Hepatocyte (in vitro differentiated cells): ENCODE measurements at regions not wholly inside any gene's neighbourhood (a gene's known extent, or its start where the extent isn't known, plus 50 kb on each side); places are given as distances from the start of the nearest gene placed in this dataset.

Experiments
- DNase-seq: peaks from one replicate; pipeline ENCODE4 v3.0.0-alpha.2; 2016; ENCODE audit warnings: low spot score
- H2AFZ ChIP-seq: fragments of 200-600 bp; sonication (generic); 2 replicates; pipeline ENCODE4 v1.6.0; 2016; ENCODE audit warnings: antibody characterized with exemption, mild to moderate bottlenecking
- H3K27ac ChIP-seq: fragments of 200-600 bp; sonication (generic); 2 replicates; pipeline ENCODE4 v1.5.1; 2016; ENCODE audit warnings: mild to moderate bottlenecking
- H3K27me3 ChIP-seq: fragments of 200-600 bp; sonication (generic); 2 replicates; pipeline ENCODE4 v1.6.1; 2016
- H3K36me3 ChIP-seq: fragments of 200-600 bp; sonication (generic); replicated peaks from 2 replicates; pipeline ENCODE4 v1.5.1; 2016; ENCODE audit warnings: low read depth; ENCODE audit not compliant: insufficient read depth
- H3K4me1 ChIP-seq: fragments of 200-600 bp; sonication (generic); 2 replicates; pipeline ENCODE4 v1.5.1; 2016; ENCODE audit warnings: mild to moderate bottlenecking, moderate library complexity; ENCODE audit not compliant: insufficient read depth
- H3K4me2 ChIP-seq: fragments of 200-600 bp; sonication (generic); 2 replicates; pipeline ENCODE4 v1.6.0; 2016
- H3K4me3 ChIP-seq: fragments of 200-600 bp; sonication (generic); 2 replicates; pipeline ENCODE4 v1.5.1; 2016; ENCODE audit warnings: mild to moderate bottlenecking
- H3K79me2 ChIP-seq: fragments of 200-600 bp; sonication (generic); 2 replicates; pipeline ENCODE4 v1.6.0; 2017; ENCODE audit warnings: mild to moderate bottlenecking
- H3K9me2 ChIP-seq: fragments of 200-600 bp; sonication (generic); replicated peaks from 2 replicates; pipeline ENCODE4 v1.6.0; 2017; ENCODE audit warnings: mild to moderate bottlenecking; ENCODE audit not compliant: insufficient read depth
- H3K9me3 ChIP-seq: fragments of 200-600 bp; sonication (generic); 2 replicates; pipeline ENCODE4 v1.5.1; 2016; ENCODE audit warnings: low read depth, mild to moderate bottlenecking
- H4K20me1 ChIP-seq: fragments of 200-600 bp; sonication (generic); 2 replicates; pipeline ENCODE4 v1.6.0; 2016; ENCODE audit warnings: mild to moderate bottlenecking; ENCODE audit not compliant: insufficient read depth, poor library complexity, severe bottlenecking
- EZH2 ChIP-seq: fragments of 200-600 bp; sonication (generic); IDR thresholded peaks from 2 replicates; pipeline ENCODE4 v1.6.1; 2016; ENCODE audit warnings: antibody characterized with exemption, mild to moderate bottlenecking, borderline replicate concordance
- EZH2phosphoT487 ChIP-seq: fragments of 200-600 bp; sonication (generic); IDR thresholded peaks from one replicate; pipeline ENCODE4 v1.6.1; 2018; ENCODE audit warnings: antibody characterized with exemption, mild to moderate bottlenecking, low read depth, moderate library complexity; ENCODE audit not compliant: unreplicated experiment, severe bottlenecking
- WGBS: methylation state at CpG from one replicate; pipeline ENCODE4 v1.1.6; 2016; ENCODE audit warnings: low lambda C conversion rate; ENCODE audit errors: missing lambda C conversion rate; 5-methylcytosine and 5-hydroxymethylcytosine counted together
- TF ChIP-seq, protein P1 (sequence below): fragments of 200-600 bp; sonication (generic); IDR thresholded peaks from 2 replicates; pipeline ENCODE4 v1.5.1; 2016; ENCODE audit warnings: antibody characterized with exemption, mild to moderate bottlenecking; ENCODE audit not compliant: poor library complexity

DNA sequence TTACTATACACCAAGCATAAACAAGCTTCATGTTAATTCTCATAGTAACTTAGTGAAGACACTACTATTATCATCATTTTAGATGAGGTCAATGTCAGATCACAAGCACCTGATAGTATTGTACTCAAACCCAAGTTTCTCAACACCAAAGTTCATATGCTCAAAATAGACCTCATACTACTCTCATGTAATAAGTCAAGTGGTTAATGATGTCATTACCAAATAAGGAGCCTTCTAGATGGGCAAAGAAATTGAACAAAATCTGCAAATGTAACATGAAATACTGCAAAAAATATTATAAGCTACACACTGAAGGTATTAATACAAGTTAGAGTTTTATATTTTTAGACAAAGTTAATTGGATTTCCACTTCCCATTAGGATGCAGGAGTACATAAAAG, 144.0 kb upstream of the CHRM3 start:
- Histone ChIP-seq H3K9me3 (no peaks in the 10 kb centered on the region), H3K27me3 (no peaks in the 10 kb centered on the region), H3K4me2 (no peak overlapping the region), H3K4me1 (no peaks in the 10 kb centered on the region), H4K20me1 (no peaks in the 10 kb centered on the region), H3K79me2 (no peaks in the 10 kb centered on the region), H3K4me3 (no peak overlapping the region), H2AFZ (no peak overlapping the region), H3K9me2 (no peaks in the 10 kb centered on the region), H3K36me3 (no peaks in the 10 kb centered on the region), H3K27ac (no peak overlapping the region)
- DNase-seq, result no peak
- TF ChIP-seq, protein P1, sequence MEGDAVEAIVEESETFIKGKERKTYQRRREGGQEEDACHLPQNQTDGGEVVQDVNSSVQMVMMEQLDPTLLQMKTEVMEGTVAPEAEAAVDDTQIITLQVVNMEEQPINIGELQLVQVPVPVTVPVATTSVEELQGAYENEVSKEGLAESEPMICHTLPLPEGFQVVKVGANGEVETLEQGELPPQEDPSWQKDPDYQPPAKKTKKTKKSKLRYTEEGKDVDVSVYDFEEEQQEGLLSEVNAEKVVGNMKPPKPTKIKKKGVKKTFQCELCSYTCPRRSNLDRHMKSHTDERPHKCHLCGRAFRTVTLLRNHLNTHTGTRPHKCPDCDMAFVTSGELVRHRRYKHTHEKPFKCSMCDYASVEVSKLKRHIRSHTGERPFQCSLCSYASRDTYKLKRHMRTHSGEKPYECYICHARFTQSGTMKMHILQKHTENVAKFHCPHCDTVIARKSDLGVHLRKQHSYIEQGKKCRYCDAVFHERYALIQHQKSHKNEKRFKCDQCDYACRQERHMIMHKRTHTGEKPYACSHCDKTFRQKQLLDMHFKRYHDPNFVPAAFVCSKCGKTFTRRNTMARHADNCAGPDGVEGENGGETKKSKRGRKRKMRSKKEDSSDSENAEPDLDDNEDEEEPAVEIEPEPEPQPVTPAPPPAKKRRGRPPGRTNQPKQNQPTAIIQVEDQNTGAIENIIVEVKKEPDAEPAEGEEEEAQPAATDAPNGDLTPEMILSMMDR, result no peak
- TF ChIP-seq EZH2phosphoT487 (no peak), EZH2 (no peak)

DNA sequence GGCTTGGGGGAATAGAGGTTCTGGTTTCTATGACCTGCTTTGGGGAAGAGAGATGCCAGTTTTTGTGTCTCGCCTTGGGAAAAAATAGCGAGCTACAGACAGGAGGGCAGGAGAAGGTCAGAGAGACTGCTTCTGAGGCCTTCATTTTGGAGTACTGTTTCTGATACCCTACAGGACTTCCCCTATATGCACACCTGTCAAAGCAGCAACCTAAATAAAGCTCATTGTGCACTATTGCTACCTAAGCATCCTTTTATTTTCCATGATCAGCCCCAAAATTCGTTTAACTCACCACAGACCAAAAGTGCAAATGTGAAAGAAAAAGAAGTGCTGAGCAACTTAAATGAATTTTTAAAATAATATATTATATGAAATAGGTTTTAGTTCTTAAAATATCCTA, 145.6 kb upstream of the CHRM3 start:
- WGBS, result 89% methylated on average over 3 of the region's 3 CpGs
- H3K4me1 ChIP-seq, result no peaks in the 10 kb centered on the region
- H3K36me3 ChIP-seq, result no peaks in the 10 kb centered on the region
- H3K4me3 ChIP-seq, result no peak overlapping the region
- H3K9me2 ChIP-seq, result no peaks in the 10 kb centered on the region
- TF ChIP-seq, protein P1, result no peak
- no peak for TF ChIP-seq EZH2
- no peak for TF ChIP-seq EZH2phosphoT487
- H3K27ac ChIP-seq, result no peak overlapping the region
- no peaks in the 10 kb centered on the region for H3K79me2 ChIP-seq
- no peaks in the 10 kb centered on the region for H3K9me3 ChIP-seq
- DNase-seq, result no peak
- H2AFZ ChIP-seq, result no peak overlapping the region
- H3K4me2 ChIP-seq, result no peak overlapping the region
- no peaks in the 10 kb centered on the region for H4K20me1 ChIP-seq
- no peaks in the 10 kb centered on the region for H3K27me3 ChIP-seq

DNA sequence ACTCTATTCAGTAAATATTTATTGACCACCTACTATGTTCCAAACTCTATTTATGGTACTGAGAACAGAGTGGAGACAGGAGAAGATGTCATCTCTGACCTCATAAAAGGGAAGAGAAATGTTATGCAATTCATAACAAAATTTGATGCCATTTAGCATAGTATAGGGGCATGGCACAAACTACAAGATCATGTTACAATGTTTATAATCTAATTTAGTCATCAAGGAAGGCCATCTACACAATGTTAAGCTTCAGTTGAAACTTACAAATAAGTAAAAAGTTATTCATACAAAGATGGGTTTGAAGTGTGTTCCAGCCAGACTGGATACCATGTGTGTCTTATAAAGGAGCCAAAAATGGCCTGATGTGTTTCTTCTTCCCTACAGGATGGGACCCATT, 146.8 kb upstream of the CHRM3 start:
- H3K36me3 ChIP-seq, result no peaks in the 10 kb centered on the region
- TF ChIP-seq EZH2 (no peak), EZH2phosphoT487 (no peak)
- TF ChIP-seq, protein P1, result no peak

DNA sequence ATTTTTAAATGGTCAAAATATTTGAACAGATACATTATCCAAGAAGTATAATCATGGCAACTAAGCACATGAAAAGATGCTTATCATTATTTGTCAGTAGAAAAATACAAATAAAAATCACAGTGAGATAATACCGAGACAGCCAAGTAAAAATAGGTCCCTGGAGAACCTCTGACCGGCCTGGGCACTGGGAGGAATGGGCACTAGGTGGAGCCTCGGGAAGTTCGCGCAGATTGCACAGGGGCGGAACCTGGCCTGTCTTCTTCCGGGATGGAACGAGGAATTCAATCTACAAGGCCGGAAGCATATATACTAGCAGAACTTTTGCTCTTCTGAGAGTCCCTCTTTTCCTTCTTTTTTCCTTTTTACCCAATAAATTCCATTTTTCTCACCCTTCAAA, 148.5 kb upstream of the CHRM3 start:
- Histone ChIP-seq H3K9me2 (no peaks in the 10 kb centered on the region), H2AFZ (no peak overlapping the region), H3K4me2 (no peak overlapping the region), H3K27ac (no peak overlapping the region), H3K4me3 (no peak overlapping the region), H3K79me2 (no peaks in the 10 kb centered on the region), H3K4me1 (no peaks in the 10 kb centered on the region), H4K20me1 (no peaks in the 10 kb centered on the region), H3K9me3 (no peaks in the 10 kb centered on the region), H3K27me3 (no peaks in the 10 kb centered on the region), H3K36me3 (no peaks in the 10 kb centered on the region)
- 92% methylated on average over 9 of the region's 9 CpGs for WGBS
- TF ChIP-seq, protein P1, result no peak
- TF ChIP-seq EZH2 (no peak), EZH2phosphoT487 (no peak)
- no peak for DNase-seq

More for the DNA sequence above, 146.8 kb upstream of the CHRM3 start:
- H3K4me2 ChIP-seq, result no peak overlapping the region
- no peak overlapping the region for H3K4me3 ChIP-seq
- no peak overlapping the region for H3K27ac ChIP-seq
- H3K4me1 ChIP-seq, result no peaks in the 10 kb centered on the region
- no peak overlapping the region for H2AFZ ChIP-seq
- no peaks in the 10 kb centered on the region for H3K79me2 ChIP-seq
- H3K9me3 ChIP-seq, result no peaks in the 10 kb centered on the region
- H4K20me1 ChIP-seq, result no peaks in the 10 kb centered on the region
- DNase-seq, result no peak
- H3K9me2 ChIP-seq, result no peaks in the 10 kb centered on the region
- no peaks in the 10 kb centered on the region for H3K27me3 ChIP-seq
